ENCODE measurements at regions not wholly inside any gene's neighbourhood (a gene's known extent, or its start where the extent isn't known, plus 50 kb on each side); places are given as distances from the start of the nearest gene placed in this dataset.

DNA sequence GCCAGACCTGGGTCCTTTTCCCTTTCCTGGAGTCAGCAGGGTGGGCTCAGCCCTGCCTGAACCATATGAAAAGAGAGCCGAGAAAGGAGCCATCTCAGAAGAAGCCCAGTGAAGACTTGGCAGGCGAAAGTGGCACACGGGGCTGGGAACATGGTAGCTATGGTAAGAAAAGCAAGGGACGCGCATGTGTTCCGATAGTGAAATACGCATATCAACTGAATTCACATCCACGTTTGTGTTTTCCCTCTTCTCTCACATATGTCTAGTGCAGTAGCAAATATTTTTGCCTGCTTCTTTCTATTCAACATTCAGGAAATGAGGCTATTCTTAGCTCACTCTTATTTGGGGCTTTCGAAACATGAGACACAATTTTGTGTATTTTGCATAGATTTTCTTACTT is 54.1 kb upstream of the PEG3 start:
- TF ChIP-seq ARNT (IDR thresholded peaks at IDR 0.05) (no peak), ZNF384 (IDR thresholded peaks at IDR 0.05) (no peak), ELF4 (IDR thresholded peaks at IDR 0.05) (no peak), SP1 (IDR thresholded peaks at IDR 0.05) (no peak), BHLHE40 (IDR thresholded peaks at IDR 0.05; ENCODE audit: borderline replicate concordance) (no peak), FOXM1 (IDR thresholded peaks at IDR 0.05; ENCODE audit: borderline replicate concordance) (no peak), LEF1 (IDR thresholded peaks at IDR 0.05; ENCODE audit: borderline replicate concordance) (no peak), HDGF (IDR thresholded peaks at IDR 0.05; ENCODE audit: borderline replicate concordance) (no peak), TARDBP (IDR thresholded peaks at IDR 0.05) (no peak)
- TF ChIP-seq, protein P1, sequence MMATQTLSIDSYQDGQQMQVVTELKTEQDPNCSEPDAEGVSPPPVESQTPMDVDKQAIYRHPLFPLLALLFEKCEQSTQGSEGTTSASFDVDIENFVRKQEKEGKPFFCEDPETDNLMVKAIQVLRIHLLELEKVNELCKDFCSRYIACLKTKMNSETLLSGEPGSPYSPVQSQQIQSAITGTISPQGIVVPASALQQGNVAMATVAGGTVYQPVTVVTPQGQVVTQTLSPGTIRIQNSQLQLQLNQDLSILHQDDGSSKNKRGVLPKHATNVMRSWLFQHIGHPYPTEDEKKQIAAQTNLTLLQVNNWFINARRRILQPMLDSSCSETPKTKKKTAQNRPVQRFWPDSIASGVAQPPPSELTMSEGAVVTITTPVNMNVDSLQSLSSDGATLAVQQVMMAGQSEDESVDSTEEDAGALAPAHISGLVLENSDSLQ (IDR thresholded peaks at IDR 0.05) = no peak
